CD14-positive monocyte (primary cell): ENCODE measurements at regions not wholly inside any gene's neighbourhood (a gene's known extent, or its start where the extent isn't known, plus 50 kb on each side); places are given as distances from the start of the nearest gene placed in this dataset.
"Not testable (repeated sequence)": the region's sequence is repeated elsewhere in the genome, so short reads cannot be mapped to it uniquely, and the experiment has no call there.

Source experiments
- DNase-seq, 3 donors: peaks; one replicate each; pipeline ENCODE4 v3.0.0-alpha.2; 2011 to 2022
- H2AFZ ChIP-seq: 2 replicates; pipeline ENCODE4 v1.6.0; 2012; ENCODE audit warnings: mild to moderate bottlenecking, low read depth, low read length, inconsistent platforms; ENCODE audit not compliant: insufficient read depth, poor library complexity, severe bottlenecking
- H3K27ac ChIP-seq, 2 donors: 1 replicate in 1 of 2; 2 replicates in 1 of 2; pipeline ENCODE4 v1.5.1; 2012 to 2013; ENCODE audit warnings: low read length in 2 of 2, control low read depth in 1 of 2, inconsistent platforms in 1 of 2, low read depth in 1 of 2, mild to moderate bottlenecking in 1 of 2
- H3K27me3 ChIP-seq, 2 donors: one replicate each; pipeline versions ENCODE4 v1.6.0 to v1.6.1; 2011 to 2013; ENCODE audit warnings: low read length in 2 of 2; ENCODE audit not compliant: control insufficient read depth in 2 of 2, insufficient read depth in 2 of 2
- H3K36me3 ChIP-seq, 2 donors: replicated peaks in 1 of 2; 1 replicate in 1 of 2; 2 replicates in 1 of 2; pipeline versions ENCODE4 v1.5.1 to v1.6.1; 2012 to 2013; ENCODE audit warnings: low read length in 2 of 2, control low read depth in 1 of 2, inconsistent platforms in 1 of 2, mild to moderate bottlenecking in 1 of 2; ENCODE audit not compliant: insufficient read depth in 2 of 2, control insufficient read depth in 1 of 2
- H3K4me1 ChIP-seq, 2 donors: 1 replicate in 1 of 2; 2 replicates in 1 of 2; pipeline versions ENCODE4 v1.5.1 to v1.6.1; 2012 to 2013; ENCODE audit warnings: low read length in 2 of 2, control low read depth in 1 of 2, inconsistent platforms in 1 of 2, mild to moderate bottlenecking in 1 of 2, moderate library complexity in 1 of 2; ENCODE audit not compliant: insufficient read depth in 2 of 2, control insufficient read depth in 1 of 2
- H3K4me2 ChIP-seq: replicated peaks from 2 replicates; pipeline ENCODE3; 2012; ENCODE audit warnings: low read length, moderate library complexity, mild to moderate bottlenecking; ENCODE audit not compliant: poor library complexity, severe bottlenecking; ENCODE audit errors: extremely low read depth
- H3K4me3 ChIP-seq, 3 experiments: fragments of 200-600 bp in 1 of 3; sonication (generic) in 1 of 3; replicated peaks in 1 of 3; 1 replicate in 2 of 3; 2 replicates in 1 of 3; pipeline ENCODE4 v1.5.1; 2011 to 2013; ENCODE audit warnings: low read length in 3 of 3, mild to moderate bottlenecking in 3 of 3, control low read depth in 2 of 3, low read depth in 2 of 3, inconsistent platforms in 1 of 3, moderate library complexity in 1 of 3
- H3K79me2 ChIP-seq: 2 replicates; pipeline ENCODE4 v1.6.0; 2012; ENCODE audit warnings: mild to moderate bottlenecking, control low read depth, inconsistent platforms, low read length, moderate library complexity; ENCODE audit not compliant: insufficient read depth
- H3K9ac ChIP-seq: 2 replicates; pipeline ENCODE4 v1.6.0; 2017; ENCODE audit warnings: low read length, mild to moderate bottlenecking; ENCODE audit not compliant: insufficient read depth, poor library complexity, severe bottlenecking
- H3K9me3 ChIP-seq, 2 donors: replicated peaks in 1 of 2; 1 replicate in 1 of 2; 2 replicates in 1 of 2; pipeline versions ENCODE4 v1.5.1 to v1.6.1; 2012 to 2013; ENCODE audit warnings: low read length in 2 of 2, control low read depth in 1 of 2; ENCODE audit not compliant: control insufficient read depth in 1 of 2, insufficient read depth in 1 of 2
- H4K20me1 ChIP-seq: 2 replicates; pipeline ENCODE4 v1.6.0; 2012; ENCODE audit warnings: mild to moderate bottlenecking, low read length, control low read depth, moderate library complexity; ENCODE audit not compliant: insufficient read depth
- H3K27ac Mint-ChIP-seq, 7 donors: one replicate each; pipeline ENCODE4 v1.8.0; 2020; ENCODE audit warnings: mild to moderate bottlenecking in 7 of 7, mixed read lengths in 7 of 7, moderate library complexity in 6 of 7, inconsistent platforms in 2 of 7
- H3K27me3 Mint-ChIP-seq, 3 donors: one replicate each; pipeline ENCODE4 v1.8.0; 2021 to 2022; ENCODE audit warnings: low read depth in 3 of 3, mild to moderate bottlenecking in 3 of 3, mixed read lengths in 3 of 3, moderate library complexity in 3 of 3, inconsistent platforms in 1 of 3
- H3K36me3 Mint-ChIP-seq, 2 donors: one replicate each; pipeline ENCODE4 v1.8.0; 2020; ENCODE audit warnings: mixed read lengths in 2 of 2, inconsistent platforms in 1 of 2, mild to moderate bottlenecking in 1 of 2
- H3K4me1 Mint-ChIP-seq: one replicate; pipeline ENCODE4 v1.8.0; 2020; ENCODE audit warnings: mild to moderate bottlenecking, mixed read lengths
- H3K4me3 Mint-ChIP-seq, 2 donors: one replicate each; pipeline ENCODE4 v1.8.0; 2020; ENCODE audit warnings: mild to moderate bottlenecking in 2 of 2, mixed read lengths in 2 of 2, moderate library complexity in 1 of 2
- H3K9me3 Mint-ChIP-seq, 7 donors: one replicate each; pipeline ENCODE4 v1.8.0; 2020 to 2022; ENCODE audit warnings: mixed read lengths in 7 of 7, mild to moderate bottlenecking in 6 of 7, moderate library complexity in 6 of 7, inconsistent platforms in 2 of 7
- whole genome bisulfite sequencing: methylation state at CpG from one replicate; pipeline ENCODE4 v1.1.5; 2013; ENCODE audit warnings: missing lambda C conversion rate; ENCODE audit not compliant: insufficient coverage; 5-methylcytosine and 5-hydroxymethylcytosine counted together
- intact Hi-C, 2 donors: fragments of 100-400 bp; cut with micrococcal nuclease; formaldehyde crosslinking; loops; one replicate each; pipeline versions ENCODE4 v1.15.0 to v1.15.1; 2023

DNA sequence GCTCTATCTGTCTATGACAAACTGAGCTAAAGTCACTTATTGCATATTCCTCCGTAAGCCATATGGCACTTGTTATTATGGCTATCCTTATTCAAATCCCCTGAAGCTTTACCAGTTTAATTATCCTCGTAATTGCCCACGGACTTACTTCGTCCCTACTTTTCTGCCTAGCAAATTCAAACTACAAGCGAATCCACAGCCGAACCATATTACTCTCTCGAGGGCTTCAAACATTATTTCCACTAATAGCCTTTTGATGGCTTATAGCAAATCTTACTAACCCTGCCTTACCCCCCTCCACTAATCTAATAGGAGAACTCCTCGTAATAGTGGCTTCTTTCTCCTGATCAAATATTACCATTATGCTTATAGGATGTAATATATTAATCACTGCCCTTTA, 63.1 kb upstream of the IMP4 start:
- H3K4me1 Mint-ChIP-seq, H4K20me1 ChIP-seq, H3K9me3 Mint-ChIP-seq, H3K27me3 ChIP-seq, H3K4me1 ChIP-seq, H2AFZ ChIP-seq, DNase-seq, H3K36me3 Mint-ChIP-seq, H3K4me3 Mint-ChIP-seq, intact Hi-C loops, H3K27ac ChIP-seq, H3K79me2 ChIP-seq, H3K27me3 Mint-ChIP-seq, H3K9ac ChIP-seq, H3K4me3 ChIP-seq, H3K9me3 ChIP-seq, H3K4me2 ChIP-seq, H3K36me3 ChIP-seq: not testable (repeated sequence)
- peak overlapping the region in 1 of 7 donors; percentile 7 for H3K27ac Mint-ChIP-seq
- WGBS: 85% methylated on average over 4 of the region's 8 CpGs

GRCh38 chr2:130268333-130268732, 70.1 kb upstream of the TUBA3E start:
- H3K27me3 ChIP-seq, H3K36me3 Mint-ChIP-seq, DNase-seq, H3K9ac ChIP-seq, H3K27me3 Mint-ChIP-seq, intact Hi-C loops, H2AFZ ChIP-seq, H3K4me3 ChIP-seq, H3K4me1 Mint-ChIP-seq, H3K27ac Mint-ChIP-seq, H3K4me1 ChIP-seq, H3K36me3 ChIP-seq, H3K9me3 ChIP-seq, H3K4me3 Mint-ChIP-seq, H3K79me2 ChIP-seq, H3K27ac ChIP-seq, H4K20me1 ChIP-seq, H3K4me2 ChIP-seq: not testable (repeated sequence)
- peaks cover 8 to 21% (median 12%) of the 10 kb centered on the region in 7 donors for H3K9me3 Mint-ChIP-seq
- 93% methylated on average over 3 of the region's 9 CpGs for WGBS

- H3K4me3 Mint-ChIP-seq, H3K36me3 Mint-ChIP-seq, H2AFZ ChIP-seq, H4K20me1 ChIP-seq, H3K4me2 ChIP-seq, H3K79me2 ChIP-seq, intact Hi-C loops, H3K9me3 ChIP-seq, H3K27ac ChIP-seq, H3K4me1 Mint-ChIP-seq, H3K4me1 ChIP-seq, H3K27me3 ChIP-seq, H3K27me3 Mint-ChIP-seq, H3K4me3 ChIP-seq, H3K9ac ChIP-seq, DNase-seq, H3K36me3 ChIP-seq: not testable (repeated sequence)
- WGBS: 59% methylated on average over 3 of the region's 4 CpGs
- peak overlapping the region in 1 of 7 donors; percentile 45 for H3K27ac Mint-ChIP-seq
- peaks cover 8 to 21% (median 12%) of the 10 kb centered on the region in 7 donors for H3K9me3 Mint-ChIP-seq
Observed at GRCh38 chr2:130267572-130267971, 69.3 kb upstream of the TUBA3E start.

DNA sequence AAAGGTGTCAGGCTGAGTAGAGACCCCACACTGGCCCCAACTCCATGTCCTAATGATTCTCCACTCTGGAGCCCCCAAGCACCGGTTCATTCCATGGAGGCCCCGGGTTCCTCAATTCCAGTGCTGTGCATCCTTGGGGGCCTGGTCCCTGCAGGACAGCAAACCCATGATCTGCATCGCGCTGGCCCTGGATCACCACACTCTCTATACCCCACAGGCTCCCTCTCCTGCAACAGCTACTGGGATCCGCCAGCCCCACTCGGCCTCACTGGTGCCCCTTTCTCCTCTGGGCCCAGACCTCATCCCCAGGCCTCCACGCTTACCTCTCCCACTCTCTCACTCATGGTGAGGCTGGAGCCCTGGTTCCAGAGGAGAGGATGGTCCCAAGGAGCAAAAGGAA, 68.6 kb upstream of the TUBA3E start:
- H3K36me3 Mint-ChIP-seq: not testable (repeated sequence)

More for the DNA sequence above, 68.6 kb upstream of the TUBA3E start:
- H3K27me3 ChIP-seq, H3K27ac ChIP-seq, H3K9ac ChIP-seq, H3K36me3 ChIP-seq, H3K4me3 Mint-ChIP-seq, DNase-seq, intact Hi-C loops, H3K4me3 ChIP-seq, H3K4me1 ChIP-seq, H4K20me1 ChIP-seq, H3K4me1 Mint-ChIP-seq, H3K27me3 Mint-ChIP-seq, H3K4me2 ChIP-seq, H2AFZ ChIP-seq, H3K79me2 ChIP-seq, H3K27ac Mint-ChIP-seq, H3K9me3 ChIP-seq: not testable (repeated sequence)
- H3K9me3 Mint-ChIP-seq: peaks cover 8 to 21% (median 12%) of the 10 kb centered on the region in 7 donors
- 95% methylated on average over 6 of the region's 7 CpGs for WGBS
